ENCODE measurements at regions not wholly inside any gene's neighbourhood (a gene's known extent, or its start where the extent isn't known, plus 50 kb on each side); places are given as distances from the start of the nearest gene placed in this dataset.
"Not testable (repeated sequence)": the region's sequence is repeated elsewhere in the genome, so short reads cannot be mapped to it uniquely, and the experiment has no call there.

DNA sequence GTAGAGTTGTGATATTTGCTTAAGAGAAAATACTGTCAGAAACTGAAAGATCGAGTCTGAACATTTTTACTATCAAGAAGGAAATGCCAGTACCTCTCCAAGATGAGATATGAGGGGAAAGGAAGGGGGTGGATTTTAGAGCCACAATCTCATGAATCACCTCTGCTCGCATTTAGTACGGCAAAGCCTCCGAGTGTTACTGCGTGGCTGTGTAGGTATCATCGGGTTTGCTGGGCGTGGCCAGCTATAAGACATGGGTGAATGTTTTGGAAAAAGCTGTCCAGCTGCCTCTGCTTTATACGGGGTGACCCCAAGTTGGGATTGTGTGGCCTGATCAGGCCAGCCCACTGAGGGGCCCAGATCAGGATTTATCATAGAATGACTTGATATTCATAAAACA lies 826.4 kb downstream of the SOCS6 start:
- no peak for DNase-seq (ENCODE audit: low read depth in 2 of 3, low spot score in 1 of 3)

DNA sequence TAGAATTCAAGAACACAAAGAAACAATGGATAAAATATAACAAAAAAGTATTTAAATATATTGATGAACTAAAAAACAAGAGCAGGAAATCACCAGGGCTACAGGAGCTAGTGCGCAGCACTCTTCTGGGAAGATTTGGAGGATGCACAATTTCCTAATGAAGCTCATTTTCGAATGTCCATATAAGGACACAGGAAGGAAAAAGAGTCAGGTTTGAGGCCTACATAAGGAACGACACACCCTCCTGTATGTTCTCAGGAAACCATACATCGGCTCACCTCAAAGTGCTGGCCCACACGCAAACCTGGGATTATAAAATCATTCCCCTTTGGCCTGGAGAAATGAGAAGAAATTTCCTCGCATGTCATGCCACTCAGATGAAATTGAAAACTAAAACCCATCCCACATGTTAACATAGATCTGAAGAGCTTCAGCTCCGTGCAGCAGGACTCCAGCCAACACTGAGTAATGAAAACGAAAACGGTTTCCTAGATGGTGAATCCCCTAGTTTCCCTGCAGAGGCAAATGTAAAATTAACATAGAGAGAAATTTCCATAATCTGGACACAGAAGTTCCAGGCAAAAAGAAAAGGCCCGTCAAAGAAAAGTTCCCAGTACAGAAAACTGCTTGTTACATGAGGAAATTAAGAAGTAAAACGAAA lies 825.8 kb downstream of the SOCS6 start:
- no peak for DNase-seq (ENCODE audit: low read depth in 2 of 3, low spot score in 1 of 3)

DNA sequence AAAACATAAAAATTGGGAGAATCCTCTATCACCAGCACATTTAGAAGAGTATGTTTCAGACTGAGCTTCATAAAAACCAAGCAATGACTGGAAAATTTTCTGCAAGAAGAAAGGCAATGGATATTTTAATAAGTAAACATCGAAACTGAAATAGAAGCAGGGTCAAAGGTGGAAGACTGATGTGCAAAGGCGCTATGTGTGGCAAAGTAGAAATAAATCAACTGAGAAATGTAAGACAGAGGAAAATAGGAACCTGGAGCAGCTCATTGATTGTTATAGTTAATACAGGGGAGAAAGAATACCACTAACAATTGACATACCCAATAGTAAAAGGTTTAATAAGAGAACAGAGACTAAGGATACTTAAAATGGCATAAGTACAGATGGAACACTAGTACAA lies 818.4 kb downstream of the SOCS6 start:
- no peak for DNase-seq (ENCODE audit: low read depth in 2 of 3, low spot score in 1 of 3)

DNA sequence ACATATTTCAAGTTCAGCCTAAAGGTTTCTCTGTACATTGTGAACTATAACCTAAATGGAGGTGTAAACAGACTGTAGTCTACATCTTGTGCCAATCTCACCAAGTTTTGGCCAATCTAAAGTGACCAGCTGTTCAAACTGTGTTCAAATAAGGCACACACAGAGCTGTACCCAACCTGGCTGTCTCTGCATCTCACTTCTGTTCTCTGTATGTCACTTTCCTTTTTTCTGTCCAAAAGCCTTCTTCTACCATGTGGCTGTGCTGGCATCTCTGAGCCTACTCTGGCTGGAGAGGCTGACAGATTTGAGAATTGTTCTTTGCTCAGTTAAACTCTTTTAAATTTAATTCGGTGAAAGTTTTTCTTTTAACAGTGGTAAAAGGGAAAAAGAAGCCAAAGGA lies 817.9 kb downstream of the SOCS6 start:
- no peak for DNase-seq (ENCODE audit: low read depth in 2 of 3, low spot score in 1 of 3)

DNA sequence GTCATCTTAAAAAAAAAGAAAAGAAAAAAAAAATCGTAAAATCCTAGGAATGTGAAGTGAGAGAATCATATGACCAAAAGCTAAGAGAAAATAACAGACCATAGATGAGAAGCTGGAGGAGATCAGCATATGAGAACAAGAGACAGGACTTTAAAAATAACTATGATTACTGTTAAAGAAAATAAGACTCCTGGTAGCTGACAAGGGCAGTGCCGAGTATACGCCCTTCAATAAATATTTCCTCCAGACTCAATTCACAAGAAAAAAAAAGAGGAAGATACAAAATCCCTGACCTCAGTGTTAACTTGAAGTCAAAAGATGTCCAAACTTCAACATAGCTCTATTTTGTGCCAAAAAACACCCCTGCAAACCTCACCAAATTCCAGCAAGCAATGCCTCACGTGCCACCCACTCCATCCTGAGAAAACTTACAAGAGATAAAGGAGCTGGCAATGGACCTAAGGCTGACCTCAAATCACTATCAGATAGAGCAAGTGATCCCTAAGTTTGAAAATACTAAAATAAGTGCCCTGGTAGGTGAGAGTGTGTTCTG lies 817.2 kb downstream of the SOCS6 start:
- DNase-seq (ENCODE audit: low read depth in 2 of 3, low spot score in 1 of 3), result no peak

DNA sequence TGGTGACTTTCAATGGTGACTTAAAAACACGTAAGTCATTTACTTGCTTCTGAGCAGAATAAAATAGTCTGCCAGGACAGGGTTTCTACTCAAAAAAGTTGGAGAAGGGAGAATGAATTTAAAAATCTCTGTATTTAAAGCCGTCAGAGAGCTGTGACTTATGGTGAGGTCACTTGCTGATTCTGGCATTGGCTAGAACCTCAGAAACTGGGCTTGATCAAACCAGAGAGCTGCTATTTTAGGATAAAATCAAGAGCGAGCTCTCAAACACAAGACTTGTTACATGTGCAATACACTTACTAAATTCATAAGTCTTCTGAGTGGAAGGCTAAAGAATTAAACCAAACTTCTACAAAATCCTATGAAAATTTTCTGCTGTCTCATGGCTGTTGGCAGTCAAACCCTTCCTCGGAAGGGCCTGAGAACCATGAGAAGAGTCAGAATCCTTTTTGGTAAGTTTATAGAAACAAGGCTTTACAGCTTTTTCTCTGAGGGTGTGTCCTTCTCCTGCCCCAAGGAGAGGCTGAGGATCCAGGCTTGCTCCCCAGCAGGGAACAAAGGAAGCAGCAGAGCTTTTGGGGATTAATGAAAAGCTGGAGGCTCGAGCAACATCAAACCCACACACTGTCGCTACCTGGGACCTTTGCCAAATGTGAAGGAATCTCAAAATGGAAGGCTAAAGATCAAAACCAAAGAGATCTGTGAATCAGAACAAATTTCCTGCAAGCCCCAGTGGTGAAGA lies 816.4 kb downstream of the SOCS6 start:
- no peak for DNase-seq (ENCODE audit: low read depth in 2 of 3, low spot score in 1 of 3)

DNA sequence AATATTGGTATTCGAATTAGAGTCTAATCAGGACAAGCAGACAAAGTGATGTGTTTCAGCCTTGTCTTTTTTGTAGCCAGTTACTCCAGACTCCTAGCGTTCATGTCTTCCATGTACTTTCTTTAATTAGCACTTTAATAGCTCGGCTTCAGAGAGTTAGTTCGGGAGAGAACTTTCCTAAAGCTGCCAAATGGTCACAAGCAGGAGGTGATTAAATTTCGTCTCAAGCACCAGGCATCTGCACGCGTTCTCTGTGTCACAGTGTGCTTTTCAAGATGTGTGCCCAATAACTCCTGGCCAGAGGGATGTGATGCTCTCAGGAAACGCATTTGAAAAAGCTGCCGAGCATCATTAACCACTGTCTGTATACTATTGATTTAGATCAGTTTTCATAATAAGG lies 790.8 kb downstream of the SOCS6 start:
- DNase-seq (ENCODE audit: low read depth in 2 of 3, low spot score in 1 of 3), result no peak

DNA sequence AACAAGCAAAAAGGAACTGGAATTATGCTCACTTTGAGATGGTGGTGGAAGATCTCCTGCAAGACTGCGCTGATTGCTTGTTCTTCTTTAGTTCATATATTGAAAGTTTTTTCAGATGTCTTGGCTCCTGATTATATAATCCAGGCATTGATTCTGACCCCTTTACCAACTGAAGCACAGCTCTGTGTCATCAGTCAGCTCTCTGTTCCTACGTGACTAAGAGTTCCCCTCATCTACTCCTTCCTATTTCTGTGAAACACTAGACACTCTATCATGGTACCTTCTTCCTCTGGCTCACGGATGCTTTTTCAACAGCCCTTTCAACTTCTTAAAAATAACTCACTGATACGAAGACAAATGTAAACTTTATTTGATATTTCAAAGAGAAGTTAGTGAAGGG lies 788.6 kb downstream of the SOCS6 start:
- no peak for DNase-seq (ENCODE audit: low read depth in 2 of 3, low spot score in 1 of 3)

DNA sequence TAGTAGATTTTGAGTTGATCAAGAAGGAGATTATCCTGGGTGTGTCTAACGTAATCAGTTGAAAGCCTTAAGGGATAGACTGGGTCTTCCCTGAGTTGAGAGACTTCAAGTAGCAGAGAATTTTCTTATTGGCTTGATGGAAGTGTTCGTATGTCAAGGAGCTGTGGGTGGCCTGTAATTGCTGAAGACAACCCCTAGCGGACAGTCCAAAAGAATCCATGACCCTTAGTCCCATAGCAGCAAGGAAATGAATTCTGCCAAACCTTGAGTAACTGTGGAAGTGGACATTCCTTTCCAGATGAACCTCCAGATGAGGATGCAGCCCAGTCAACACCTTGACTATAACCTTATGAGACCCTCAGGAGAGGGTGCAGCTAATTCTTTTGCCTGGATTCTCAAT lies 786.3 kb downstream of the SOCS6 start:
- DNase-seq (ENCODE audit: low read depth in 2 of 3, low spot score in 1 of 3), result no peak

DNA sequence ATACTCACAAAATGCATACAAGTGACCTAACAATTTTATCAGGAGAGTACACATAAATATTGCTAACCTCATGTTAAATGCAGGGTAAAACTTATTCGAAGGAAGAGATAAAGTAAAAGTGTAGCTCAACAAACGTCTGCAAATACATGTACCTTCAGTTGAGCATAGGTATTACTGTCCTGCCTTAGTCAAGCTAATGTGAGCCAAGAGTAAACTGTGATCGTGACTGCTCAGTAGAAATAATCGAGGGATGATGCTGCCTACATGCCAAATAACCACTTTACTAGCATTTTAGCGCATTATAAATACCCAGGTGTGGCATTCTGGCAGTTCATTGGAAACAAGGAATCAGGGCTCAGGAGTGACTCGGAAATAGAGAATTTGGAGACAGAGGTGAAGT lies 779.5 kb downstream of the SOCS6 start:
- no peak for DNase-seq (ENCODE audit: low read depth in 2 of 3, low spot score in 1 of 3)

DNA sequence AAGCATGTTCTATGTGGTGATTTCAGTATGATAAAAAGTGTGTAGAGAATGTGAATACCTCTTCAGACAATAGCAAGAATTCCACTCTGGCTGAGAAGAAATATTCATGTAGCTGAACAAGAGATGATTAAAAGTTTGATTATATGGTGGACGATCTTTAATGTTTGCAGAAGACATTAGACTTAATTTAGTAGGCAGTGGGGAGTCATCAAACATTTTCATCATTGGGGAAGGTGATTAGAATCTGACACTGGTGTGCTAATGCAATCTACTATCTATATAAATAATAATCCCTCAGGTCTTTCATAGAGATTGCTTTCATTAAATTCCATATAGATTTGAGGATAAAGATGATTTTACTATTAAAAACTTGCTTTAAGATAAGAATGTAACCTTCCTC lies 761.0 kb downstream of the SOCS6 start:
- DNase-seq (ENCODE audit: low read depth in 2 of 3, low spot score in 1 of 3), result no peak

DNA sequence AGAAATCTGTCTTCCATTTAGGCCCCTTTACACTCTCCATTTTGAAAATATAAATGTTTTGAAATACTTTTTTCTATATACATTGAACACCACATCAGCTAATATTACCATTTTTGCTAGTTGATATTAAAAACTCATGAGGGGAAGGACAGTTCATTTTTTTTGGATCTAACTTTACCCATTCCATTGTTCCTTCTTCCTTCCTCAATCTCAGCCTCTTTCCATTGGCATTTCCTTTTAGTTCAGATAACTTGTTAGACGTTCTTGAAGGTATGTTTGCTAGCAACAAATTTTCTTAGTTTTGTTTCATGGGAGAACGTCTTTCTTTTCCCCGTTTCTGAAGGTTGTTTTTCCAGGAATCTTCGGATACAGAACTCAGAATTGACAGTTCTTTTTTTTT lies 759.0 kb downstream of the SOCS6 start:
- no peak for DNase-seq (ENCODE audit: low read depth in 2 of 3, low spot score in 1 of 3)

DNA sequence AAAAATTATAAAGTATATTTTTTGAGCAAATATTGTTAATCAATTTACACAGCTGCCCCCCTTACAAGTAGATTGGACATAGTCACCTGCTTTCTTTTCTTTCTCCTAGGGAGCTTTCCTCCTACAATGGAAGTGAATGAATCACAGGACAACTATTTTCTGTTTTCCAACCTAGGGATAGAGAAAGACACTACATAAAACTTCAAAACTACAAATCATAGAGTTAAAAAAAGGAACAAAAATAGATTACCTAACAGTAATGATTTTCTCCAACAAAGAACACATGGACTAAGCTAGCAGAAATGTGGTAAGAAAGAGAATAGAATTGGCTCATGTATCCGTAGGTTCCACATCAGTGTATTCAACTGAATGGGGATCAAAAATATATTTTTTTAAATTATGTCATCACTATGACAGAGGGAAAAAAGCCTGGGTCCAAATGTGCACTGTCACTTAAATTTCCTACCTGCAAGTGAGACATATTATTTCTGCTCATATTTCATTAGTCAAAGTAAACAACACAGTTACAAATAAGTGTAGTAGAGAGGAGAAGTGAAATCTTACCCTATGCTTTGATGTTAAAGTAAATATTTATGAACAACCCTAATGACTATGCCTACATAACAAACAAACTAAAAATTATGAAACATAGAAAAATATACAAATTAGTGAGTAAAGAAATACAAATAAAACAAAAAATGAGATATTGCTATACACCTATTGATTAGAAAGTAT lies 756.7 kb downstream of the SOCS6 start:
- no peak for DNase-seq (ENCODE audit: low read depth in 2 of 3, low spot score in 1 of 3)

DNA sequence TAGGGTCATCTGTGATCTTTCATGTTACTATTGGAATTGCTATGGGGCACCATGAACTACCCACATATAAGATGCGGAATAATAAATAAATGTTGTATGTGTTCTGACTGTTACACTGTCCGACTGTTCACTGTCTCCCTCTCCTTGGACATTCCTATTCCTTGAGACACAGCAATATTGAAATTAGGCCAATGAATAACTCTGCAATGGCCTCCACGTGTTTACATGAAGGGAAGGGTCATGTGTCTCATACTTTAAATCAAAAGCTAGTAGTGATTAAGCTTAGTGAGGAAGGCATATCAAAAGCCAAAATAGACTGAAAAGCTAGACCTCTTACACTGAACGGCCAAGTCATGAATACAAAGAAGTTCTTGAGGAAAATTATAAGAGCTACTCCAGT lies 751.3 kb downstream of the SOCS6 start:
- no peak for DNase-seq (ENCODE audit: low read depth in 2 of 3, low spot score in 1 of 3)

DNA sequence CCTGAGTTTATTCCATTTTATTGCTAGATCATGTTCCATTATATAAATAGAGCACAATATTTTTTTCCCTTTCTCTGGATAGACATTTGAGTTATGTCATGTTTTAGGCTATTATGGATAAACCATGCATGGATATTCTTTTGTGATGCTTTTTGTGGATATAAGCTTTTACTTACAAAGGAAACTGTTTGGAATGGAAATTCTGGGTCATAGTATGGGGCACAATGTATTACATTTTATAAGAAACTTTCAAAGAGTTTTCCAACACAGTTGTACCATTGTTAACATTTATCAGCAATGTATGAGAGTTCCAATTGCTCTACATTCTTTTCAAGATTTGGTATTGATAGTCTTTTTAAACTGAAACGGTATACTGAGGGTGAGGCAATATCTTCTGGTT lies 749.4 kb downstream of the SOCS6 start:
- no peak for DNase-seq (ENCODE audit: low read depth in 2 of 3, low spot score in 1 of 3)

DNA sequence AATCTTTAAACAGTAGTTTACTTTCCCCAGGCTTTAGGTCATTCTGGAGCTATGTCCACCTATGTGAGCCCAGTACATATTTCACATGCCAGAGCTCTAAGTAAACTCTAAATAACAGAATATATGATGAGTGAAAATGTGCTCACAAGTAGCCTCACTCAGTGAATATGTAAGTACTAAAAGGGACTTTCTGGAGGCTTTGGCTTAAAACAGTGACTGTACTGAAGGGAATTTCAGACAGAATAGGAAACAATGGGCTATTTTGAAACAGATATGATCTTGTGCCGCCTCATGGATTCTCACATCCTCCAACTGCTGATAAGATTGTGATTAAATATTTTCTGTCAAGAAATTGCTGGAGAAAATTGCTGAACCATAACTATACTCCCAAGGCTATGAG lies 747.9 kb downstream of the SOCS6 start:
- DNase-seq (ENCODE audit: low read depth in 2 of 3, low spot score in 1 of 3), result no peak

DNA sequence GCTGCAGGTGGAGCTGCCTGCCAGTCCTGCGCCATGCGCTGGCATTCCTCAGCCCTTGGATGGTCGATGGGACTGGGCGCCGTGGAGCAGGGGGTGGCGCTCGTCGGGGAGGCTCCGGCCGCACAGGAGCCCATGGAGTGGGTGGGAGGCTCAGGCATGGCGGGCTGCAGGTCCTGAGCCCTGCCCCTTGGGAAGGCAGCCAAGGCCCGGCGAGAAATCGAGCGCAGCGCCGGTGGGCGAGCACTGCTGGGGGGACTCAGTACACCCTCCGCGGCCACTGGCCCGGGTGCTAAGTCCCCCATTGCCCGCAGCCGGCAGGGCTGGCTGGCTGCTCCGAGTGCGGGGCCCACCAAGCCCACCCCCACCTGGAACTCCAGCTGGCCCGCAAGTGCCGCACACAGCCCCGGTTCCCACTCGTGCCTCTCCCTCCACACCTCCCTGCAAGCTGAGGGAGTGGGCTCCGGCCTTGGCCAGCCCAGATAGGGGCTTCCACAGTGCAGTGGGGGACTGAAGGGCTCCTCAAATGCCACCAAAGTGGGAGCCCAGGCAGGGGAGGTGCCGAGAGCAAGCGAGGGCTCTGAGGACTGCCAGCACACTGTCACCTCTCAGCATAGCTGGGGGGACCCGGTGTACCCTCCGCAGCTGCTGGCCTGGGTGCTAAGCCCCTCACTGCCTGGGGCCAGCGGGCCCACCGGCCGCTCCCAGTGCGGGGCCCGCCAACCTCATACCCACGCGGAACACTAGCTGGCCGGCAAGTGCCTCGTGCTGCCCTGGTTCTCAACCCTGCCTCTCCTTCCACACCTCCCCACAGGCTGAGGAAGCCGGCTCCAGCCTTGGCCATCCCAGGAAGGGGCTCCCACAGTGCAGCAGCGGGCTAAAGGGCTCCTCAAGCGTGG lies 742.7 kb downstream of the SOCS6 start:
- not testable (repeated sequence) for DNase-seq (ENCODE audit: low read depth in 2 of 3, low spot score in 1 of 3)

DNA sequence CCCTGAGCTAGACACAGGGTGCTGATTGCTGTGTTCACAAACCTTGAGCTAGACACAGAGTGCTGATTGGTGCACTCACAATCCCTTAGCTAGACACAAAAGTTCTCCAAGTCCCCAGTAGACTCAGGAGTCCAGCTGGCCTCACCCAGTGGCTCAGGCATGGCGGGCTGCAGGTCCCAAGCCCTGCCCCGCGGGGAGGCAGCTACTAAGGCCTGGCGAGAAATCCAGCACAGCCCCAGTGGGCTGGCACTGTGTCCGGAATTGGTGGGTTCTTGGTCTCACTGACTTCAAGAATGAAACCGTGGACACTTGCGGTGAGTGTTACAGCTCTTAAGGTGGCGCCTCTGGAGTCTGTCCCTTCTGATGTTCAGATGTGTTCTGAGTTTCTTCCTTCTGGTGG lies 741.2 kb downstream of the SOCS6 start:
- DNase-seq (ENCODE audit: low read depth in 2 of 3, low spot score in 1 of 3), result not testable (repeated sequence)

DNA sequence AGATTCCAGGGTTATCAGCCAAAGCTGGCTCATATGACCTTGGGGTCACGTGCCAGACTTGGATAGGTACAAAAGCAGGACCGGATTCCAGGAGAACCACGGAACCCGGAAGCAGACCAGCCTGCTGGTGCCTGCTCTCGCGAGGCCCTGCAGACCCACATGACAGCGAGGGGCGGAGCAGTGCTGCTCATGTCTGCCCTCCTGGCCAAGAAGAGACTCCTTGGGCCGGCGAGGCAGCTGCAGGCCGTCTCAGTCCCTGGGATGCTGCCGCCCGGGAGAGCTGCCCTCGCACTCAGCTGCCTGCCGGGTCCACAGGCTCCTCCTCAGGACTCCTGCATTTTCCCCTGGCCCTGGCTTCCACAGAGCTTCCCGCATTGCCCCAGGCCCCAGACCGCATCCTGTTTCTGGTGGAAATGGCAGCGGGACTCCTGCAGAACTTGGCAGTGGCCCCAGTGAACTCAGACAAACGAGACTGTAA lies 739.5 kb downstream of the SOCS6 start:
- DNase-seq (ENCODE audit: low read depth in 2 of 3, low spot score in 1 of 3), result no peak

DNA sequence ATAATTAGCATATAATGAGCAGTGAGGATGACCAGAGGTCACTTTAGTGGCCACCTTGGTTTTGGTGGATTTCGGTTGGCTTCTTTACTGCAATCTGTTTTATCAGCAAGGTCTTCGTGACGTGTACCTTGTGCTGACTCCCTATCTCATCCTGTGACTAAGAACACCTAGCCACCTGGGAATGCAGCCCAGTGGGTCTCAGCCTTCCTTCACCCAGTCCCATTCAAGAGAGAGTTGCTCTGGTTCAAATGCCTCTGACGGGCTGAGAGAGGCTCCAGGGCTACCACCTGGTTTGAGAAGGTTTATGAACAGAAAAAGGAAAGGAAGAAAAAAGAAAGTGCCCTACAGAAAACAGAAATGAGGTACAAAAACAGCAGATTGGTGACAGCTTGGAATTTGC lies 738.7 kb downstream of the SOCS6 start:
- no peak for DNase-seq (ENCODE audit: low read depth in 2 of 3, low spot score in 1 of 3)
